Endothelial cell of umbilical vein (primary cell): ENCODE measurements at regions not wholly inside any gene's neighbourhood (a gene's known extent, or its start where the extent isn't known, plus 50 kb on each side); places are given as distances from the start of the nearest gene placed in this dataset.

Experiments
- BruUV-seq: library from RNA; stranded (reverse); fragments of 400-500 nt; replicated peaks from 2 replicates; lab custom pipeline; 2021; lab: Mats Ljungman, UMichigan
- CTCF ChIA-PET: fragments of 300-600, 350-600 bp; sonication (Branson Sonifier 250); formaldehyde crosslinking; loops from one replicate; lab custom pipeline; 2021; ENCODE audit warnings: antibody characterized with exemption, inconsistent platforms; lab: Charles Lee
- POLR2A ChIA-PET: fragments of 300-600, 350-600 bp; sonication (Branson Sonifier 250); formaldehyde crosslinking; loops from one replicate; lab custom pipeline; 2021; ENCODE audit warnings: antibody characterized with exemption, inconsistent platforms; lab: Charles Lee
- DNase-seq: peaks from one replicate; pipeline ENCODE4 v3.0.0-alpha.2; 2011; ENCODE audit warnings: low read depth, low spot score
- FAIRE-seq: peaks from 2 replicates; lab custom pipeline; 2011; peaks lifted over from hg19 to GRCh38; lab: Jason Lieb, UNC
- H2AFZ ChIP-seq: 2 replicates; pipeline ENCODE4 v1.6.0; 2012; ENCODE audit warnings: low read depth, low read length, control low read depth, inconsistent platforms
- H3K27ac ChIP-seq: 2 replicates; pipeline ENCODE4 v1.5.1; 2011; ENCODE audit warnings: low read depth, mild to moderate bottlenecking, control low read depth, low read length, moderate library complexity; ENCODE audit not compliant: insufficient read depth
- H3K27me3 ChIP-seq, 2 experiments: 2 replicates each; pipeline versions ENCODE4 v1.6.0 to v1.6.1; 2011; ENCODE audit warnings: low read length in 2 of 2, mixed read lengths in 1 of 2; ENCODE audit not compliant: control insufficient read depth in 2 of 2, insufficient read depth in 2 of 2
- H3K36me3 ChIP-seq, 2 experiments: 2 replicates in 1 of 2; 3 replicates in 1 of 2; pipeline ENCODE4 v1.5.1; 2011; ENCODE audit warnings: low read length in 2 of 2, mild to moderate bottlenecking in 1 of 2, moderate library complexity in 1 of 2; ENCODE audit not compliant: control insufficient read depth in 2 of 2, insufficient read depth in 2 of 2; ENCODE audit errors: extremely low read depth in 1 of 2
- H3K4me1 ChIP-seq: 3 replicates; pipeline ENCODE4 v1.5.1; 2011; ENCODE audit warnings: mild to moderate bottlenecking, low read length; ENCODE audit not compliant: control insufficient read depth, insufficient read depth; ENCODE audit errors: extremely low read depth
- H3K4me2 ChIP-seq: 2 replicates; pipeline ENCODE4 v1.6.1; 2011; ENCODE audit warnings: low read length, control low read depth, mixed read lengths; ENCODE audit not compliant: insufficient read depth
- H3K4me3 ChIP-seq, 3 experiments: fragments of 200-600 bp in 1 of 3; sonication (generic), shearing (Covaris generic) in 1 of 3; replicated peaks in 1 of 3; 2 replicates each; pipeline ENCODE4 v1.5.1; 2011 to 2016; ENCODE audit warnings: control low read depth in 3 of 3, low read length in 3 of 3, mild to moderate bottlenecking in 2 of 3, inconsistent platforms in 1 of 3, low read depth in 1 of 3, moderate library complexity in 1 of 3; ENCODE audit not compliant: insufficient read depth in 1 of 3
- H3K79me2 ChIP-seq: 2 replicates; pipeline ENCODE4 v1.6.0; 2012; ENCODE audit warnings: low read length, inconsistent platforms; ENCODE audit not compliant: control insufficient read depth, insufficient read depth
- H3K9ac ChIP-seq: replicated peaks from 2 replicates; pipeline ENCODE3; 2011; ENCODE audit warnings: low read length, control low read depth; ENCODE audit not compliant: insufficient read depth; ENCODE audit errors: extremely low read depth
- H3K9me1 ChIP-seq: replicated peaks from 3 replicates; pipeline ENCODE4 v1.6.0; 2011; ENCODE audit warnings: mild to moderate bottlenecking, low read length; ENCODE audit not compliant: control insufficient read depth, insufficient read depth; ENCODE audit errors: extremely low read depth
- H3K9me3 ChIP-seq: replicated peaks from 2 replicates; pipeline ENCODE4 v1.5.1; 2012; ENCODE audit warnings: low read length, inconsistent platforms; ENCODE audit not compliant: control insufficient read depth, insufficient read depth
- H4K20me1 ChIP-seq: replicated peaks from 2 replicates; pipeline ENCODE3; 2011; ENCODE audit warnings: mild to moderate bottlenecking, low read length; ENCODE audit not compliant: control insufficient read depth, insufficient read depth; ENCODE audit errors: extremely low read depth
- CTCF ChIP-seq, 2 donors: IDR thresholded peaks; 1 replicate in 1 of 2; 2 replicates in 1 of 2; pipeline ENCODE4 v1.5.1; 2011; ENCODE audit warnings: low read length in 2 of 2, mild to moderate bottlenecking in 2 of 2, moderate library complexity in 2 of 2, control low read depth in 1 of 2, inconsistent platforms in 1 of 2, low read depth in 1 of 2; ENCODE audit not compliant: insufficient read depth in 1 of 2; ENCODE audit errors: extremely low read depth in 1 of 2
- EZH2 ChIP-seq: IDR thresholded peaks from 2 replicates; pipeline ENCODE4 v1.6.1; 2012; ENCODE audit warnings: borderline replicate concordance, low read depth, mild to moderate bottlenecking, moderate library complexity, low read length, inconsistent platforms; ENCODE audit not compliant: severe bottlenecking
- FOS ChIP-seq: IDR thresholded peaks from 2 replicates; pipeline ENCODE4 v1.6.1; 2011; ENCODE audit warnings: mild to moderate bottlenecking, low read length, moderate library complexity, borderline replicate concordance; ENCODE audit not compliant: insufficient read depth
- GATA2 ChIP-seq: IDR thresholded peaks from 2 replicates; pipeline ENCODE4 v1.7.0; 2011; ENCODE audit warnings: low read depth, mild to moderate bottlenecking, moderate library complexity, mixed read lengths, low read length; ENCODE audit not compliant: insufficient read length, insufficient read depth
- JUN ChIP-seq: IDR thresholded peaks from 2 replicates; pipeline ENCODE4 v1.6.1; 2011; ENCODE audit warnings: borderline replicate concordance, low read depth; ENCODE audit not compliant: insufficient read length, insufficient read depth
- MYC ChIP-seq: IDR thresholded peaks from one replicate; pipeline ENCODE4 v1.6.1; 2011; ENCODE audit warnings: mild to moderate bottlenecking, low read depth, low read length
- POLR2A ChIP-seq: IDR thresholded peaks from 2 replicates; pipeline ENCODE4 v1.6.1; 2012; ENCODE audit warnings: low read depth, mild to moderate bottlenecking, control low read depth, low read length
- POLR2AphosphoS5 ChIP-seq: IDR thresholded peaks from 2 replicates; pipeline ENCODE4 v1.6.1; 2012; ENCODE audit warnings: low read depth, mild to moderate bottlenecking, control low read depth, low read length, moderate library complexity; ENCODE audit not compliant: insufficient read depth
- dilution Hi-C: fragments of 300-500 bp; cut with MboI; formaldehyde crosslinking; loops from one replicate; pipeline ENCODE4 v1.15.0; 2019; ENCODE audit warnings: low sequenced_read_pairs; ENCODE audit not compliant: extremely low pct_ligation_motif_present
- intact Hi-C: fragments of 100-400 bp; cut with micrococcal nuclease; formaldehyde crosslinking; loops from one replicate; pipeline ENCODE4 v1.10.0; 2022
- TF ChIP-seq, protein P1 (sequence below): IDR thresholded peaks from 2 replicates; pipeline ENCODE4 v1.6.1; 2011; ENCODE audit not compliant: insufficient read depth, insufficient read length

- no peak for TF ChIP-seq FOS
- H3K9ac ChIP-seq, result no peak overlapping the region
- H3K4me3 ChIP-seq, result no peak overlapping the region
- H3K4me1 ChIP-seq, result no peaks in the 10 kb centered on the region
- H3K9me3 ChIP-seq, result no peaks in the 10 kb centered on the region
- dilution Hi-C loops, result no loop called here
- no peak overlapping the region for H3K27ac ChIP-seq
- intact Hi-C loops, result no loop called here
- no peak overlapping the region for H3K4me2 ChIP-seq
- no peaks in the 10 kb centered on the region for H3K79me2 ChIP-seq
- H4K20me1 ChIP-seq, result no peaks in the 10 kb centered on the region
- no TSS peak for BruUV-seq
- no peak overlapping the region for H2AFZ ChIP-seq
- ChIA-PET POLR2A (no interaction called here), CTCF (no interaction called here)
- no peaks in the 10 kb centered on the region for H3K36me3 ChIP-seq
- FAIRE-seq (no peak), DNase-seq (no peak)
- no peaks in the 10 kb centered on the region for H3K9me1 ChIP-seq
- no peaks in the 10 kb centered on the region for H3K27me3 ChIP-seq
These were observed 164.1 kb upstream of the CHD6 start for GRCh38 chr20:41782255-41782654.

DNA sequence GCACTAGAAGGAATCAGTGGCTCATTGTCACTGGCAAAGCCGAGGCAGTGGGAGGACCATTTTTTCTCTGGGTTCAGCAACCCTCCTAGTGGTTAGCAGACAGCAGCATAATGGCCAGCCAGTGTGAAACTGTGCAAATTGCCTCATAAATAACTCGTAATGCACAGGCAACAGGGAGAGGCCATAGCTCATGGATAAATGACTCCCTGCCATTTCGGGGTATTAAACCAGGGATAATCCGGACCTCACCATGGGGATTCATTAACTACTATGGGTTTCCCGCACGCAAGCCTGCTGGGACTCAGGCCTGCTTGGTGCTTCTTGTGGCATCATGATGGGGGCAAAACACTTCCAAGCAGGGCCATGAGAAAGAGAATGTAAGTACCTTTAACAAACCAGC is 158.2 kb upstream of the CHD6 start:
- POLR2A ChIA-PET, result no interaction called here
- intact Hi-C loops (no loop called here), dilution Hi-C loops (no loop called here)

More for the DNA sequence above, 158.2 kb upstream of the CHD6 start:
- H3K36me3 ChIP-seq, result no peaks in the 10 kb centered on the region
- H3K4me3 ChIP-seq, result no peak overlapping the region
- TF ChIP-seq FOS (no peak), GATA2 (no peak), POLR2AphosphoS5 (no peak), MYC (no peak), EZH2 (no peak), CTCF (IDR thresholded peaks at IDR 0.05; ENCODE audit: extremely low read depth in 1 of 2, insufficient read depth in 1 of 2, low read depth in 1 of 2, low read length in 2 of 2) (no peak), JUN (no peak), POLR2A (no peak)
- TF ChIP-seq, protein P1, sequence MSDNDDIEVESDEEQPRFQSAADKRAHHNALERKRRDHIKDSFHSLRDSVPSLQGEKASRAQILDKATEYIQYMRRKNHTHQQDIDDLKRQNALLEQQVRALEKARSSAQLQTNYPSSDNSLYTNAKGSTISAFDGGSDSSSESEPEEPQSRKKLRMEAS, result no peak
- no peak overlapping the region for H2AFZ ChIP-seq
- no peaks in the 10 kb centered on the region for H3K4me1 ChIP-seq
- H3K27me3 ChIP-seq, result no peaks in the 10 kb centered on the region
- DNase-seq (no peak), FAIRE-seq (no peak)
- BruUV-seq, result no TSS peak
- CTCF ChIA-PET, result no interaction called here
- no peaks in the 10 kb centered on the region for H3K79me2 ChIP-seq
- H3K4me2 ChIP-seq, result no peak overlapping the region
- H3K27ac ChIP-seq, result no peak overlapping the region
- H3K9ac ChIP-seq, result no peak overlapping the region
- H4K20me1 ChIP-seq, result no peaks in the 10 kb centered on the region
- H3K9me1 ChIP-seq, result no peaks in the 10 kb centered on the region
- H3K9me3 ChIP-seq, result no peaks in the 10 kb centered on the region
